Fibroblast of mammary gland (primary cell): ENCODE measurements at regions not wholly inside any gene's neighbourhood (a gene's known extent, or its start where the extent isn't known, plus 50 kb on each side); places are given as distances from the start of the nearest gene placed in this dataset.

Experiments used
- DNase-seq: peaks from one replicate; pipeline ENCODE4 v3.0.0-alpha.2; 2010; ENCODE audit warnings: low read depth
- H3K4me3 ChIP-seq: 2 replicates; pipeline ENCODE4 v1.5.1; 2011; ENCODE audit warnings: low read depth, mild to moderate bottlenecking, low read length, moderate library complexity; ENCODE audit not compliant: control insufficient read depth
- TF ChIP-seq, protein P1 (sequence below): conservative IDR thresholded peaks from 2 replicates; pipeline ENCODE4 v1.5.1; 2011; ENCODE audit warnings: low read depth, low read length, inconsistent platforms; ENCODE audit not compliant: control insufficient read depth, insufficient read depth

DNA sequence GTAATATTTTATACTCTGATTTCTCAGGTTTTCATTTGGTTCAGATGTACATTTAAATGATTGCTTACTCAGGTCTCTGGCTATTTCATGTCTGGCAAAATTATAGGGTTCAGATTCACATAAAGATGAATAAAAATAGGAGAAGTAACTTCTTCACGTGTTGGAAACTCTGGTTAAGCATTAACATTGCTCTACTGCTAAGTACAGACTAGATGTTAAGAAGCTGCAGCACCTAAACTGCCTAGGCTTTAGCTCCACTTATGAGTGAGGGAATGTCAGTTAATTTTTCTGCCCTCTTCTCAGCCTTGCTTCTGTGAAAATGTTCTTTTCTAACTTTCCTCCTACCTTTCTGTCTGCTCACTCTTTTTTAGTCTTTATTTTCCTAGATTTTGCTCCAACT, 361.2 kb downstream of the ARAP2 start:
- no peak overlapping the region for H3K4me3 ChIP-seq
- DNase-seq = no peak
- TF ChIP-seq, protein P1, sequence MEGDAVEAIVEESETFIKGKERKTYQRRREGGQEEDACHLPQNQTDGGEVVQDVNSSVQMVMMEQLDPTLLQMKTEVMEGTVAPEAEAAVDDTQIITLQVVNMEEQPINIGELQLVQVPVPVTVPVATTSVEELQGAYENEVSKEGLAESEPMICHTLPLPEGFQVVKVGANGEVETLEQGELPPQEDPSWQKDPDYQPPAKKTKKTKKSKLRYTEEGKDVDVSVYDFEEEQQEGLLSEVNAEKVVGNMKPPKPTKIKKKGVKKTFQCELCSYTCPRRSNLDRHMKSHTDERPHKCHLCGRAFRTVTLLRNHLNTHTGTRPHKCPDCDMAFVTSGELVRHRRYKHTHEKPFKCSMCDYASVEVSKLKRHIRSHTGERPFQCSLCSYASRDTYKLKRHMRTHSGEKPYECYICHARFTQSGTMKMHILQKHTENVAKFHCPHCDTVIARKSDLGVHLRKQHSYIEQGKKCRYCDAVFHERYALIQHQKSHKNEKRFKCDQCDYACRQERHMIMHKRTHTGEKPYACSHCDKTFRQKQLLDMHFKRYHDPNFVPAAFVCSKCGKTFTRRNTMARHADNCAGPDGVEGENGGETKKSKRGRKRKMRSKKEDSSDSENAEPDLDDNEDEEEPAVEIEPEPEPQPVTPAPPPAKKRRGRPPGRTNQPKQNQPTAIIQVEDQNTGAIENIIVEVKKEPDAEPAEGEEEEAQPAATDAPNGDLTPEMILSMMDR = no peak

- TF ChIP-seq, protein P1 = no peak
- no peak overlapping the region for H3K4me3 ChIP-seq
- no peak for DNase-seq
These were observed 359.4 kb downstream of the ARAP2 start for GRCh38 chr4:35884714-35885480.

DNA sequence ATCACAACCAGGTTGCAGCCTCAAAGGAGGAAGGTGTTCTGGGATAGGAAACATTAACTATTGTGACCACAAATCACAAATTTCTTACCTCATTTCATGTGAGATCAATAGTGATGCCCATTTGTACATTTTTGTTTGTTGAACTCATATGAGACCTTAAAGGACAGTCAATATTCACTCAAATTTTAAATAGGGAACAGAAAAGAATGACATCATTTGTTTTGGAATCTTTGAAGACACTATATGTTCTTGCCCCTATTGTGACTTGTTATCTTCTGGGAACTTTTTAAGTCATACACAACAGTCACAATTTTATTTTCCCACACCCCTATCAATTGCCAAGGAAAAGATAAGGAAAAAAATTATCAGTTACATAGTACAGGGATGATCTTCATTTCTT, 346.5 kb downstream of the ARAP2 start:
- TF ChIP-seq, protein P1 = no peak
- DNase-seq = no peak
- no peak overlapping the region for H3K4me3 ChIP-seq

GRCh38 chr4:35900286-35901243, 343.7 kb downstream of the ARAP2 start:
- TF ChIP-seq, protein P1 = no peak
- H3K4me3 ChIP-seq = no peak overlapping the region
- DNase-seq = no peak

DNA sequence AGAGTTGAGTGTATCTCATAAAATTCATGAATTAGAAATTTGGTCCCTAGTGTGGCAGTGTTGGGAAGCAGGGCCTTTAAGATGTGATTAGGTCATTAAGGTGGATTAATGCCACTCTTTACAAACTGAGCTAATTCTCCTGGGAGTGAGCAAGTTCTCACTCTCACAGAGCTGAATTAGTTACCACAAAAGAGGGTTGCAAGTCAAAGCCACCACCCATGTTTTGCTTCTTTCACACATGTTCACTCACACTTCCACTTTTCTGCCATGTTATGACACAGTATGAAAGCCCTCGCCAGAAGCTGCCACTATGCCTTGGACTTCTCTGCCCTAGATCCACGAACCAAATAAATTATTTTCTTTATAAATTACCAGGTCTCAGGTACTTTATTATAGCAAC, 332.1 kb downstream of the ARAP2 start:
- no peak overlapping the region for H3K4me3 ChIP-seq
- DNase-seq = no peak
- TF ChIP-seq, protein P1 = no peak

DNA sequence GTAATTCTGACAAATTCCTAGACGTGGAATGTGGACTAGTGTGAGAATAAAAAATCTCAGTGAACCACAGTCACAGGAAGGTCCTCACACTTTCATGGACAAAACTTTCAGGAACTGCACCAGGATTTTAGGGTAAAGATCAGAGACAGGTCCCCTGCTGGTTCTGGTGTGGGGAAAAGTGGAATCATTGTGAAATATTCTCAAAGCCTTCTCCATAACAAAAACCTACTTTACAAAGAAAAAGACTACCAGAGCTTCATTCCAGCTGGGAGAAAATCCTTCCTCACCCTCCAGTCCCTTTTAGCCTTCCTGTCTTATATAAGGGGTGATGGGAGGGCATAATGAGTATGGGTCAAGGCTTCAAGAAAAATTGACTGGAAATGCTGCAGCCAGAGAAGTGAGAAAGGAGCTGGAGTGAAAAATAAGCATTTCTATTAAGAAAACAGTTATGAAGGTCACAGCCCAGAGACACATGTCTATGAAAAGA, 325.8 kb downstream of the ARAP2 start:
- TF ChIP-seq, protein P1 = no peak
- DNase-seq = no peak
- no peak overlapping the region for H3K4me3 ChIP-seq
